MM.1S (cell line): ENCODE measurements at regions not wholly inside any gene's neighbourhood (a gene's known extent, or its start where the extent isn't known, plus 50 kb on each side); places are given as distances from the start of the nearest gene placed in this dataset.

ENCODE experiments used
- DNase-seq: peaks from one replicate; pipeline ENCODE4 v3.0.0-alpha.2; 2015
- H2AFZ ChIP-seq: fragments of 300-600 bp; sonication (generic); 2 replicates; pipeline ENCODE4 v1.6.0; 2016; ENCODE audit warnings: antibody characterized with exemption, low read length
- H3F3A ChIP-seq: fragments of 300-600 bp; sonication (generic); 2 replicates; pipeline ENCODE4 v1.6.1; 2016; ENCODE audit warnings: mild to moderate bottlenecking, antibody characterized with exemption, low read length, moderate library complexity, mixed read lengths; ENCODE audit not compliant: insufficient read depth
- H3K27ac ChIP-seq: fragments of 300-600 bp; sonication (generic); 2 replicates; pipeline ENCODE4 v1.5.1; 2016; ENCODE audit warnings: mild to moderate bottlenecking, low read length
- H3K27me3 ChIP-seq: fragments of 300-600 bp; sonication (generic); replicated peaks from 2 replicates; pipeline ENCODE4 v1.6.0; 2016; ENCODE audit warnings: low read length; ENCODE audit not compliant: insufficient read depth
- H3K36me3 ChIP-seq: fragments of 300-600 bp; sonication (generic); replicated peaks from 2 replicates; pipeline ENCODE4 v1.6.1; 2016; ENCODE audit warnings: mild to moderate bottlenecking, low read length, mixed read lengths; ENCODE audit not compliant: insufficient read depth
- H3K4me1 ChIP-seq: fragments of 300-600 bp; sonication (generic); 2 replicates; pipeline ENCODE4 v1.6.1; 2016; ENCODE audit warnings: low read length, mixed read lengths
- H3K4me2 ChIP-seq: fragments of 300-600 bp; sonication (generic); 2 replicates; pipeline ENCODE4 v1.6.0; 2016; ENCODE audit warnings: low read depth, low read length
- H3K4me3 ChIP-seq: fragments of 300-600 bp; sonication (generic); 2 replicates; pipeline ENCODE4 v1.5.1; 2016; ENCODE audit warnings: low read length, mixed read lengths
- H3K79me2 ChIP-seq: fragments of 300-600 bp; sonication (generic); 2 replicates; pipeline ENCODE4 v1.6.1; 2016; ENCODE audit warnings: mixed run types, low read length, mixed read lengths
- H3K9ac ChIP-seq: fragments of 300-600 bp; sonication (generic); 2 replicates; pipeline ENCODE4 v1.6.1; 2016; ENCODE audit warnings: low read length, mixed read lengths
- H3K9me2 ChIP-seq: fragments of 300-600 bp; sonication (generic); replicated peaks from 2 replicates; pipeline ENCODE4 v1.6.1; 2016; ENCODE audit warnings: mild to moderate bottlenecking, low read length, mixed read lengths; ENCODE audit not compliant: insufficient read depth
- H3K9me3 ChIP-seq: fragments of 300-600 bp; sonication (generic); replicated peaks from 2 replicates; pipeline ENCODE4 v1.6.1; 2016; ENCODE audit warnings: mild to moderate bottlenecking, low read length, mixed read lengths; ENCODE audit not compliant: insufficient read depth
- H4K20me1 ChIP-seq: fragments of 300-600 bp; sonication (generic); 2 replicates; pipeline ENCODE4 v1.6.1; 2016; ENCODE audit warnings: mild to moderate bottlenecking, low read length, moderate library complexity, mixed read lengths; ENCODE audit not compliant: insufficient read depth
- CTCF ChIP-seq: fragments of 300-600 bp; sonication (generic); IDR thresholded peaks from 2 replicates; pipeline ENCODE4 v1.5.1; 2016; ENCODE audit warnings: antibody characterized with exemption, low read length, mixed read lengths
- EZH2 ChIP-seq: fragments of 300-600 bp; sonication (generic); optimal IDR thresholded peaks from 2 replicates; pipeline ENCODE3; 2017; ENCODE audit warnings: low read depth, mild to moderate bottlenecking, antibody characterized with exemption, low read length, mixed read lengths
- EZH2phosphoT487 ChIP-seq: fragments of 300-600 bp; sonication (generic); IDR thresholded peaks from 2 replicates; pipeline ENCODE4 v1.6.1; 2018; ENCODE audit warnings: antibody characterized with exemption, low read length

- no peaks in the 10 kb centered on the region for H4K20me1 ChIP-seq
- TF ChIP-seq EZH2phosphoT487 (no peak), EZH2 (no peak), CTCF (no peak)
- H3K4me2 ChIP-seq, result no peak overlapping the region
- no peaks in the 10 kb centered on the region for H3K27me3 ChIP-seq
- H3K9me2 ChIP-seq, result no peaks in the 10 kb centered on the region
- H3K79me2 ChIP-seq, result no peaks in the 10 kb centered on the region
- H3K36me3 ChIP-seq, result no peaks in the 10 kb centered on the region
- no peaks in the 10 kb centered on the region for H3F3A ChIP-seq
- H3K27ac ChIP-seq, result no peak overlapping the region; the same call in 1 of the 2 replicates
- H3K9ac ChIP-seq, result no peak overlapping the region
- no peak overlapping the region for H3K4me3 ChIP-seq
- H3K9me3 ChIP-seq, result no peaks in the 10 kb centered on the region
- H3K4me1 ChIP-seq, result no peaks in the 10 kb centered on the region
- no peak for DNase-seq
- no peak overlapping the region for H2AFZ ChIP-seq
These were observed 103.7 kb downstream of the IRS2 start for GRCh38 chr13:109682534-109683244.

DNA sequence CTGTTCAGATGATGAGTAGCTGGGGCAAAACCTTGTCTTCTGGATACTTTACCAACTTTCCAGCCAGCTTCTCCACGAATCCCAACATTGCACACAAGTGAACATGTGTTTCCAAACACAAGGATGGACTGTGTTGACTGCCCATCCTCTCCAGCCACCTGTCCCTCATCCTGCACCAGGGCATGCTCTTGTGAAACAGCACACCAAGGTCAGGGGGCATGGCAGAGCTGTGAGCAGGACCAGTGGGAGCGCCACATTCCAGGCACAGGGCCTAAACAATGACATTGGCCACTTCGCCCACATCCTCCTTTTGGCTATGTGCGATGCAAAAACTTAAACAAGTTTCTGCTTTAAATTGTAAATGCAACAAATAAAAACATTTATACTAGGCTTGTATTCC is 105.5 kb downstream of the IRS2 start:
- Histone ChIP-seq H3K27me3 (no peaks in the 10 kb centered on the region), H3K9me3 (no peaks in the 10 kb centered on the region), H4K20me1 (no peaks in the 10 kb centered on the region), H3K4me2 (no peak overlapping the region), H3K9me2 (no peaks in the 10 kb centered on the region), H3K79me2 (no peaks in the 10 kb centered on the region), H3K4me1 (no peaks in the 10 kb centered on the region), H3F3A (no peaks in the 10 kb centered on the region), H2AFZ (no peak overlapping the region), H3K9ac (no peak overlapping the region), H3K36me3 (no peaks in the 10 kb centered on the region), H3K4me3 (no peak overlapping the region), H3K27ac (no peak overlapping the region)
- no peak for TF ChIP-seq EZH2phosphoT487
- TF ChIP-seq EZH2, result no peak
- TF ChIP-seq CTCF, result no peak
- no peak for DNase-seq

DNA sequence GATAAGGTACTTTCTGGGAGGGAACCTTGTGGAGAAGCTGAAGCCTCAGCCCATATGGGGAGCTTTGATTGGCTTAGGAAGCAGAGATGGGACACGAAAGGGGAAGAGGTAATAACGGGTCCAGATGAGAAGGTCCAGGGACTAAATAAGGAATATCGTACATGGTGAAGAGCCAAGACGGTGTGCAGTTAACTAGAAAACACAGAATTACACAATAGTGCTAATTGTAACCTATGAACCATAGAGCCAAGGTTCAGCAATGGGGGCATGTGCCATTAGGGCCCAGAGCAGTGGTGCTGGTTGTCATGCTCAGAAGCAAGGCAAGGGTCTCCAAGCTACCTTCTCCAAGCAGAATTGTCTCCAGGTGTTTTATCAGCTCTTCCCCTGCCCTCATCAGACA is 106.1 kb downstream of the IRS2 start:
- DNase-seq, result no peak
- TF ChIP-seq EZH2 (no peak), CTCF (no peak)
- Histone ChIP-seq H3K79me2 (no peaks in the 10 kb centered on the region), H4K20me1 (no peaks in the 10 kb centered on the region), H3K4me3 (no peak overlapping the region), H3F3A (no peaks in the 10 kb centered on the region), H3K9me3 (no peaks in the 10 kb centered on the region), H3K9me2 (no peaks in the 10 kb centered on the region), H3K4me2 (no peak overlapping the region), H3K9ac (no peak overlapping the region), H3K27me3 (no peaks in the 10 kb centered on the region), H2AFZ (no peak overlapping the region), H3K27ac (no peak overlapping the region), H3K36me3 (no peaks in the 10 kb centered on the region), H3K4me1 (no peaks in the 10 kb centered on the region)
